Activated CD8-positive, alpha-beta memory T cell treated with anti-CD3 and anti-CD28 coated beads for 36 hours (primary cell): ENCODE measurements at regions not wholly inside any gene's neighbourhood (a gene's known extent, or its start where the extent isn't known, plus 50 kb on each side); places are given as distances from the start of the nearest gene placed in this dataset.

Experiments
- CTCF ChIA-PET: fragments of 350-600 bp; sonication (Branson Sonifier 250); formaldehyde crosslinking; loops from one replicate; lab custom pipeline; 2021; ENCODE audit warnings: antibody characterized with exemption; lab: Charles Lee
- POLR2A ChIA-PET: fragments of 350-600 bp; sonication (Branson Sonifier 250); formaldehyde crosslinking; loops from one replicate; lab custom pipeline; 2021; ENCODE audit warnings: antibody characterized with exemption; lab: Charles Lee

GRCh38 chr7:93021748-93022147, 96.0 kb downstream of the SAMD9 start:
- CTCF ChIA-PET, result interaction anchor here (0.6 kb wide), 1 partner anchor 988 kb away, joined by 3 read pairs; no protein-coding TSS in a partner anchor
- POLR2A ChIA-PET, result no interaction called here

DNA sequence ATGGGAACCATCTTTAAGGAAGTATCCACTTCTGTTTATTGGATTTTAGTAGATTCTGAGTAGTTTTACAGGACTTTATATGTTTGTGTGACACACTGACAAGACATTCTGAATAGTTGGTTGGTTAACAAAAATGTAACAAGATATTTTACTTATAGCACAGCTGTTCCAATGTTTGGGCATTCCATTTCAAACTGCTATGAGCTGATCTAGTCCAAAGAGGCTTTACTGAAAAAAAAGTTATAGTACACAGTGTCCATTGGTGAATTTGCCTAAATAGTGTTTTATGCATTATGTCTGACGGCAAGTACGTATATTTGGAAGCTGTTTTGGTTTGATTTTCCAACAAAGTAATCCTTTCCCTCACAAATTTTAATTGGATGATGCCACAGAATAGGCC, 99.1 kb downstream of the SAMD9 start:
- CTCF ChIA-PET, result no interaction called here
- POLR2A ChIA-PET, result no interaction called here

DNA sequence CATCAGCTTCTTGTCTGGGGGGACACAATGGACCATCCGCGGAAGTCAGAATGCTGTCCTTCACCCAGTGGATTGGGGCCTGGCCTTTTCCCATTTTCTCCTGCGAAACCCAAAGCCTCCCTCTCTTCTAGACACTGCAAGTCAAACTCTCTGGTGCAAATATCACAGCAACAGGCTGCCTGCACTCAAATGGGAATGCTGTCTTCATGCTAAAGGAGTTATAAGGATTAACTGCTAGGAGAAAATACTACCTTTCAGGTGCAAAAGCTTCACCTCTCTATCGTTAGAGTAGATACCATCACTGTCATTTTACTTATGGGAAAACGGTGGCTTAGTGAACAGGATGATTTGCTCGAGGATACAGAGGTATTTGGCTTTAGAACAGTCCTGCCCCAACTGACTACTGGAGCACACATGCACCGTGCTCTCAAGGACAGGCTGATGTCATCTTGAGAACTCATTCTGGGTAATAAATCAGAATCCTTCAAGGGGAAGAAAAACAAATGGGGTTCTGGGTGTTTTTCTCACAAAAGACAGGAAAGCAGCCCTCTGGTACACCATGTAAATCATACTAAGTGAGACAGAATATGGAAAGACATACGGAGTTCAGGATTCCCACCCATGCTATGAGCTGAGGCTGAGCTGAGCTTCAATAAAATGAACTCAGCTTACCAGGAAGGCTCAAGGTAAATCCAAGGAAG, 100.9 kb downstream of the SAMD9 start:
- ChIA-PET CTCF (no interaction called here), POLR2A (no interaction called here)

GRCh38 chr7:93015779-93016481, 101.8 kb downstream of the SAMD9 start:
- ChIA-PET CTCF (no interaction called here), POLR2A (no interaction called here)

- POLR2A ChIA-PET, result no interaction called here
- CTCF ChIA-PET, result no interaction called here
These were observed 102.5 kb downstream of the SAMD9 start for GRCh38 chr7:93015101-93015778.

GRCh38 chr7:93014410-93014809, 103.4 kb downstream of the SAMD9 start:
- ChIA-PET CTCF (no interaction called here), POLR2A (no interaction called here)

- ChIA-PET POLR2A (no interaction called here), CTCF (no interaction called here)
These were observed 104.2 kb downstream of the SAMD9 start for GRCh38 chr7:93013446-93014061.

DNA sequence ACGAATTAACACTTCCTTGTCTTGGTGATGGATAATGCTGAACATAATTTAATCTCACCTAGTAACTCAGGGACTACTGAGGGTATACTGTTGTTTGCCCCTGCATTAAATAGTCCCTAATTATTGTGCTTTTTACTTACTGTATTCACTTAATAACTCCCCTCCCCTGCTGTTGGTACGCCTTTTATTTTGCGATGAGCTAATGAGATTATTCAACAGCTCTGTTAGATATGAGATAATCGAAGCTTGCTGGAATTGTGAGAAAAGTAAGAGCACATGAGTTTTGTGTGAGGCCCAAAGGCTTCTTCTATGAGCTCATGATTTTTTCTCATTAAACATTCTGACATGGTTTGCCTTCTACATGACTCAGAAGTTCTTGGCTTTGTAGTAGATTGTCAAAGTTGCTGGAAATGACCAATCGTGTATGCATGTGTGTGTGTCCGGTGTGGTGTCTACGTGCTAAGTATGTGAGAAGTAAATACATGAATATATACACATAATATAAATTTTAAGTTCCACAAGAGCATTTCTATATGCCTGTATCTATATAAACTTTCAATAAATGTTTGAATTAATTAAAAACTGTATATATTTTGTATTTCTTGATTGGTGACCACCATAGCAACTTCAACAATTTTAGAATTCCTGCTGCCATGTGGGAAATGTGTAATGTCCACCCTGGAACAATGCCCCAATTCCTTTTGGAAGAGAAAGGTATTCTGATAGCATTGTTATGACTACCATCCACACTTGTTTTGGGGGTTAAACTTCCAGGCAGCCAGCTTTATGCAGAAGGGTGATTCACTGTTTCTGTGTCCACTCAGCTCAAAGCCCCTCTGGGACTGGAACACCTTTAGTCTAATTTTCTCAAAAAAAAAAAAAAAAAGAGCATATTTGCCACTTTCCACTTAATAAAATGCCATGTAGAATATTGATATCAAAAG, 106.2 kb downstream of the SAMD9 start:
- ChIA-PET CTCF (no interaction called here), POLR2A (no interaction called here)

GRCh38 chr7:93008833-93009232, 108.9 kb downstream of the SAMD9 start:
- ChIA-PET CTCF (no interaction called here), POLR2A (no interaction called here)

- CTCF ChIA-PET, result interaction anchor here (0.5 kb wide), 1 partner anchor 496 kb away, joined by 3 read pairs; no protein-coding TSS in a partner anchor
- POLR2A ChIA-PET, result no interaction called here
These were observed 111.2 kb downstream of the SAMD9 start for GRCh38 chr7:93006480-93007095.

DNA sequence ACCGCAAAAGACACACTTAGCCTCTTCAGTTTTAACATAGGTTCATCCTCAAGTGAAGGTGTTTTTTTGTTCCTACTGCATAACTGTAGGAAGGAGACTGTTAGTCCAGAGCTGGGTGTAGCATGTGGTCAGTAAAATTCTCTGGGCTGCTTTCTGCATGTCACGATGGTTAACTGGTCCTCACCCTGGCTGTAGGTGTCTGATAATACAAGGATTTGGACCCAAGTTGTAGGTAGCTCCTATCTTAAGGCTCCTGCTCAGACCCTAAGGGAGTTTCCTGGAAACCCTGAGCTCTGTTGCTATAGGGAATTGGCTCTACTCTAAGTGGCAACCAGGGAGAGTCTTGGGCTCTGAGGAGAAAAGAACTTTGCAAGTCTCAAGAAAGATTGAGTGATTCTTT, 112.9 kb downstream of the SAMD9 start:
- CTCF ChIA-PET, result no interaction called here
- POLR2A ChIA-PET, result no interaction called here

GRCh38 chr7:92997719-92998118, 120.1 kb downstream of the SAMD9 start:
- CTCF ChIA-PET, result no interaction called here
- POLR2A ChIA-PET, result no interaction called here

- POLR2A ChIA-PET, result no interaction called here
- CTCF ChIA-PET, result interaction anchor here (0.6 kb wide), 1 partner anchor 602 kb away, joined by 3 read pairs; no protein-coding TSS in a partner anchor
These were observed 120.6 kb downstream of the SAMD9 start for GRCh38 chr7:92997152-92997551.

- ChIA-PET POLR2A (no interaction called here), CTCF (no interaction called here)
These were observed 122.9 kb downstream of the SAMD9 start for GRCh38 chr7:92994901-92995300.

GRCh38 chr7:92992932-92993331, 124.8 kb downstream of the SAMD9 start:
- ChIA-PET POLR2A (no interaction called here), CTCF (no interaction called here)

- ChIA-PET POLR2A (no interaction called here), CTCF (no interaction called here)
These were observed 125.3 kb downstream of the SAMD9 start for GRCh38 chr7:92992483-92992882.

DNA sequence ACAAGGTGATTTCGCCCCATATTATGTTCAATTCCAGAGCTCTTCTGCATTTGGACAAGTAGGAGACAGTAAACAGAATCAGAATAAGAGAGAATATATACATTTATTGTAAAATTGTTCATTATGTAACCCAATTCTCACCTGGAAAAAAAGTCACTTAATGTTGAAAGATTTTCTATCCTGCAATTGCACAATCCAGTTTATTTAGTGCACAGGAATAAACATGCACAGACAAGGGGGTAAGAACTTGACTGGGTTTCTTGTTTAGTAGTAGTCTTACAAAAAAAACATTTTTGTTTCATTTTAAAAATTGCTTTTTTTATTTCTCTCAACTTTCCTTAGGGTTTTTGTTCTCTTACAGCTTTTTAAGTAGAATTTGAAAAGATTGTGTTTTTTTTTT, 126.6 kb downstream of the SAMD9 start:
- ChIA-PET POLR2A (no interaction called here), CTCF (interaction anchor here (0.6 kb wide), 1 partner anchor 91 kb away, joined by 3 read pairs; no protein-coding TSS in a partner anchor)

DNA sequence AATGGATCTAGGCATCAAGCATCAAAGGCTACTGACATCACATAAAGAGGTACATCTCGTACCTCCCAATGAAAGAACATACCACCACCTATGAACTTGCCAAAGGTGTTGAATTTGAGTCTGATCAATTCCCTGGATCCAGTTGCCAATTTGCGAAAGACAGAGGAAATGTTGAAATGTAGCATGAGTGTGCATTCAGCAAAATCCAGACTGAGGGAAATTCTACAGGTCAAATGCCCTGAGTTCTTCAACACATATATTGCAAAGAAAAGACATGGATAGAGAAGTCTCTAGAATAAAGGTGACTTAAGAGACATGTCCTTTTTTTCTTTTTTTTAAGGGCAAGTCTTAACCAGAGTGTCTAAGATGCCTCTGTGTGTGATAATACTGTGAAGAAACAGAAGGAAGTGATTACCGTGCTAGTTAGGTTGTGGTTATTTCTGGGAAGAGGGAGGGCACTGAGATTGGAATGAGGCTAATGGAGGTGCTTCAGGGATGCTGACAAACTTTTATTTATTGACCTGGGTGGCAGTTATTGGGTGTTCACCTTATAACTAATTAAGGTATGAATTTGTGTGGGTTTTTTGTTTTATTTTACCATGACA, 128.7 kb downstream of the SAMD9 start:
- CTCF ChIA-PET, result no interaction called here
- POLR2A ChIA-PET, result no interaction called here
